Muscle layer of colon (tissue), 2 donors: ENCODE measurements at regions not wholly inside any gene's neighbourhood (a gene's known extent, or its start where the extent isn't known, plus 50 kb on each side); places are given as distances from the start of the nearest gene placed in this dataset.

Experiments used
- H3K27ac ChIP-seq: one replicate; pipeline ENCODE4 v1.7.0; 2013; ENCODE audit warnings: low read depth, mild to moderate bottlenecking, low read length, moderate library complexity
- H3K27me3 ChIP-seq, 2 donors: one replicate each; pipeline ENCODE4 v1.7.0; 2013; ENCODE audit warnings: low read length in 2 of 2, mild to moderate bottlenecking in 2 of 2; ENCODE audit not compliant: insufficient read depth in 2 of 2, control insufficient read depth in 1 of 2
- H3K36me3 ChIP-seq: one replicate; pipeline ENCODE4 v1.7.0; 2013; ENCODE audit warnings: mild to moderate bottlenecking, low read length; ENCODE audit not compliant: insufficient read depth
- H3K4me1 ChIP-seq: one replicate; pipeline ENCODE4 v1.7.0; 2013; ENCODE audit warnings: mild to moderate bottlenecking, low read length; ENCODE audit not compliant: insufficient read depth
- H3K4me3 ChIP-seq, 2 donors: one replicate each; pipeline ENCODE4 v1.7.0; 2013; ENCODE audit warnings: low read length in 2 of 2, low read depth in 1 of 2, mild to moderate bottlenecking in 1 of 2, moderate library complexity in 1 of 2
- H3K9ac ChIP-seq: one replicate; pipeline ENCODE4 v1.7.0; 2013; ENCODE audit warnings: low read length
- H3K9me3 ChIP-seq: one replicate; pipeline ENCODE4 v1.7.0; 2013; ENCODE audit warnings: mild to moderate bottlenecking, low read length
- donor health status: abdominal sarcoma.
- donor health status: Adenocarcinoma of cecum.

- H3K36me3 ChIP-seq, result no peaks in the 10 kb centered on the region
- H3K9ac ChIP-seq, result no peak overlapping the region
- H3K9me3 ChIP-seq, result no peaks in the 10 kb centered on the region
- peaks cover 4% of the 10 kb centered on the region for H3K4me1 ChIP-seq
- H3K27ac ChIP-seq, result no peak overlapping the region
- no peak overlapping the region for H3K4me3 ChIP-seq
- H3K27me3 ChIP-seq, result no peaks in the 10 kb centered on the region
These were observed 578.9 kb upstream of the ATP2B1 start for GRCh38 chr12:90287585-90287984.

GRCh38 chr12:90281154-90281868 lies 572.7 kb upstream of the ATP2B1 start:
- H3K9ac ChIP-seq, result no peak overlapping the region
- no peaks in the 10 kb centered on the region for H3K9me3 ChIP-seq
- no peaks in the 10 kb centered on the region for H3K36me3 ChIP-seq
- H3K27me3 ChIP-seq, result no peaks in the 10 kb centered on the region
- H3K4me1 ChIP-seq, result no peaks in the 10 kb centered on the region
- H3K4me3 ChIP-seq, result no peak overlapping the region
- H3K27ac ChIP-seq, result no peak overlapping the region

GRCh38 chr12:90280564-90281058 lies 572.0 kb upstream of the ATP2B1 start:
- Histone ChIP-seq H3K27ac (no peak overlapping the region), H3K4me1 (no peaks in the 10 kb centered on the region), H3K9me3 (no peaks in the 10 kb centered on the region), H3K36me3 (no peaks in the 10 kb centered on the region), H3K27me3 (no peaks in the 10 kb centered on the region), H3K9ac (no peak overlapping the region), H3K4me3 (no peak overlapping the region)

- Histone ChIP-seq H3K36me3 (no peaks in the 10 kb centered on the region), H3K9me3 (no peaks in the 10 kb centered on the region), H3K27ac (no peak overlapping the region), H3K9ac (no peak overlapping the region), H3K4me3 (no peak overlapping the region), H3K27me3 (no peaks in the 10 kb centered on the region), H3K4me1 (no peaks in the 10 kb centered on the region)
These were observed 571.4 kb upstream of the ATP2B1 start for GRCh38 chr12:90280033-90280432.

- H3K4me1 ChIP-seq, result no peaks in the 10 kb centered on the region
- H3K9ac ChIP-seq, result no peak overlapping the region
- no peaks in the 10 kb centered on the region for H3K27me3 ChIP-seq
- H3K9me3 ChIP-seq, result no peaks in the 10 kb centered on the region
- no peak overlapping the region for H3K27ac ChIP-seq
- no peaks in the 10 kb centered on the region for H3K36me3 ChIP-seq
- no peak overlapping the region for H3K4me3 ChIP-seq
These were observed 566.5 kb upstream of the ATP2B1 start for GRCh38 chr12:90275088-90275487.

GRCh38 chr12:90274407-90274806 lies 565.8 kb upstream of the ATP2B1 start:
- no peak overlapping the region for H3K9ac ChIP-seq
- H3K27ac ChIP-seq, result no peak overlapping the region
- H3K36me3 ChIP-seq, result no peaks in the 10 kb centered on the region
- no peaks in the 10 kb centered on the region for H3K9me3 ChIP-seq
- no peak overlapping the region for H3K4me3 ChIP-seq
- no peaks in the 10 kb centered on the region for H3K27me3 ChIP-seq
- no peaks in the 10 kb centered on the region for H3K4me1 ChIP-seq

- H3K9me3 ChIP-seq, result no peaks in the 10 kb centered on the region
- H3K27ac ChIP-seq, result no peak overlapping the region
- H3K9ac ChIP-seq, result no peak overlapping the region
These were observed 559.9 kb upstream of the ATP2B1 start for GRCh38 chr12:90268574-90268973.

GRCh38 chr12:90262251-90262650 lies 553.6 kb upstream of the ATP2B1 start:
- H3K4me3 ChIP-seq, result no peak overlapping the region
- no peaks in the 10 kb centered on the region for H3K27me3 ChIP-seq
- no peaks in the 10 kb centered on the region for H3K36me3 ChIP-seq
- H3K4me1 ChIP-seq, result no peaks in the 10 kb centered on the region
- no peak overlapping the region for H3K9ac ChIP-seq
- no peaks in the 10 kb centered on the region for H3K9me3 ChIP-seq
- H3K27ac ChIP-seq, result no peak overlapping the region

More at GRCh38 chr12:90268574-90268973, 559.9 kb upstream of the ATP2B1 start:
- H3K4me1 ChIP-seq, result no peaks in the 10 kb centered on the region
- no peak overlapping the region for H3K4me3 ChIP-seq
- no peaks in the 10 kb centered on the region for H3K27me3 ChIP-seq
- H3K36me3 ChIP-seq, result no peaks in the 10 kb centered on the region

GRCh38 chr12:90261283-90261682 lies 552.6 kb upstream of the ATP2B1 start:
- Histone ChIP-seq H3K9me3 (no peaks in the 10 kb centered on the region), H3K4me3 (no peak overlapping the region), H3K9ac (no peak overlapping the region), H3K27me3 (no peaks in the 10 kb centered on the region), H3K4me1 (no peaks in the 10 kb centered on the region), H3K27ac (no peak overlapping the region), H3K36me3 (no peaks in the 10 kb centered on the region)

GRCh38 chr12:90260136-90260535 lies 551.5 kb upstream of the ATP2B1 start:
- Histone ChIP-seq H3K9me3 (no peaks in the 10 kb centered on the region), H3K36me3 (no peaks in the 10 kb centered on the region), H3K4me1 (no peaks in the 10 kb centered on the region), H3K27me3 (no peaks in the 10 kb centered on the region), H3K9ac (no peak overlapping the region), H3K27ac (no peak overlapping the region), H3K4me3 (no peak overlapping the region)

GRCh38 chr12:90257927-90258624 lies 549.4 kb upstream of the ATP2B1 start:
- H3K27me3 ChIP-seq, result no peaks in the 10 kb centered on the region
- H3K27ac ChIP-seq, result no peak overlapping the region
- H3K4me3 ChIP-seq, result no peak overlapping the region
- no peaks in the 10 kb centered on the region for H3K9me3 ChIP-seq
- no peak overlapping the region for H3K9ac ChIP-seq
- peaks cover 5% of the 10 kb centered on the region for H3K4me1 ChIP-seq
- no peaks in the 10 kb centered on the region for H3K36me3 ChIP-seq

- Histone ChIP-seq H3K9ac (no peak overlapping the region), H3K36me3 (no peaks in the 10 kb centered on the region), H3K27me3 (no peaks in the 10 kb centered on the region), H3K4me3 (no peak overlapping the region), H3K9me3 (no peaks in the 10 kb centered on the region), H3K4me1 (peaks cover 15% of the 10 kb centered on the region), H3K27ac (no peak overlapping the region)
These were observed 546.2 kb upstream of the ATP2B1 start for GRCh38 chr12:90254796-90255195.
